Kasumi-1 (cell line): ENCODE measurements at regions not wholly inside any gene's neighbourhood (a gene's known extent, or its start where the extent isn't known, plus 50 kb on each side); places are given as distances from the start of the nearest gene placed in this dataset.
A peak's percentile ranks its signal among the peaks of the same experiment; 100 is the strongest.

Experiments
- DNase-seq, 2 experiments: peaks; one replicate each; lab custom pipeline; 2025; lab: John Stamatoyannopoulos, UW

DNA sequence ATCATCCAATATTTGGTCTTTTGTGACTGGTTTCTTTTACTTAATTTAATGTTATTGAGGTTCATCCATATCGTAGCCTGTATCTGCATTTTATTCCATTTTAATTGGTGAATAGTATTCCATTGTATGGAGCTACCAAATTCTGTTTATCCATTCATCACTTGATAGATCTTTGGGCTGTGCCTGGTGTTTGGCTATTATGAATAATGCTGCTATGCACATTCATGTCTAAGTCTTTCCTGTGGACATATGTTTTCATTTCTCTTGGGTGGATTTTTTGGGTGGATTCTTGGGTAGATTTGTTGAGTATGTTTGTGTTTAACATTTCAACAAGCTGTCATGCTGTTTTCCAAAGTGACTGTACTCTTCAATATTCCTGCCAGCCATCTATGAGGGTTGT is 52.5 kb upstream of the NEDD4L start:
- DNase-seq: no peak

- DNase-seq: no peak
These were observed 54.5 kb upstream of the NEDD4L start for GRCh38 chr18:57989536-57989935.

- no peak for DNase-seq
These were observed 59.4 kb upstream of the NEDD4L start for GRCh38 chr18:57984490-57985115.

- no peak for DNase-seq
These were observed 60.1 kb upstream of the NEDD4L start for GRCh38 chr18:57983965-57984364.

DNA sequence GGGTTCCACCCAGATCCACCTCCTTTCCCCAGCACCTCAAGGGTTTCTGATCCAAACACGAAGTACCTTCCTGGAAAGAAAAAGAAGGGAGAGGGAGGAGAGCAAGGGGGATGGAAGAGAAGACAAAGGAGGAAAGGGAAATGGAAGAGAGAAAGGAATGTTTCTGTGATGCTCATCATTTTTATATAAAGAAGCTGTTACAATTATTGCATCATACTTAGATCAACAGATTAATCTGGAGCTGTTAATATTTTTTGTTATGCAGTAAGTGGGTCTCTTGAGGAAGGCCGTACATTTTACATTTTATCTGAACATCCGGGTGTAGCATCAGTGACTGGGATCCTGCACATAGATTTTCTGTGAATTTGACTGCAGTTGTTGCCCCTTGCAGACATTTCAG is 60.6 kb upstream of the NEDD4L start:
- DNase-seq: no peak

- no peak for DNase-seq
These were observed 61.5 kb upstream of the NEDD4L start for GRCh38 chr18:57982372-57983021.

DNA sequence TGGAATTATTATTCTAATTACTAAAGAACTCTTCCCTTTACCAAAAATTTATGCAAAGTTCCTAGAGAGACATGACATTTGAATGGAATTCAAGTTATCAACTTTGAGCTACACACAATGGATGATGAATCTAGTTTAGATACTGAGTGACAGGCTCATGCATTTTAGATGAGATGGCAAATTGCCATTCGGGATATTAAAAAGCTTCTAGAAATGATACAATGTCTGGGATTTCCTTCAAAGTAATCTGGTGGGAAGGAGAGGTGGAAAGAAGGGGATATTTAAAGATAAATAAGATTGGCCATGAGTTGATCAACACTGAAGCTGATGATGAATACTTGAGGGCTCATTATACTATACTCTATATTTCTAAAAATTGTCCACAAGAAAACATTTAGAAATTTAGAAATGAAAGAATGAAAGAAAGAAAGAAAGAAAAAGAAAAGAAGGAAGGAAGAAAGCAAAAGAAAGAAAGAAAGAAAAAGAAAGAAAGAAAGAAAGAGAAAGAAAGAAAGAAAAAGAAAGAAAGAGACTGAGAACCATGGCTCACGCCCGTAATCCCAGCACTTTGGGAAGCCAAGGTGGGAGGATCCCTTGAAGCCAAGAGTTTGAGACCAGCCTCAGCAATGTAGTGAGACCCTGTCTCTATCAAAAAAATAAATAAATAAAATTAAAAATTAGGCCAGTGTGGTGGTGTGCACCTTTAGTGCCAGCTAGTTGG is 62.6 kb upstream of the NEDD4L start:
- no peak for DNase-seq

DNA sequence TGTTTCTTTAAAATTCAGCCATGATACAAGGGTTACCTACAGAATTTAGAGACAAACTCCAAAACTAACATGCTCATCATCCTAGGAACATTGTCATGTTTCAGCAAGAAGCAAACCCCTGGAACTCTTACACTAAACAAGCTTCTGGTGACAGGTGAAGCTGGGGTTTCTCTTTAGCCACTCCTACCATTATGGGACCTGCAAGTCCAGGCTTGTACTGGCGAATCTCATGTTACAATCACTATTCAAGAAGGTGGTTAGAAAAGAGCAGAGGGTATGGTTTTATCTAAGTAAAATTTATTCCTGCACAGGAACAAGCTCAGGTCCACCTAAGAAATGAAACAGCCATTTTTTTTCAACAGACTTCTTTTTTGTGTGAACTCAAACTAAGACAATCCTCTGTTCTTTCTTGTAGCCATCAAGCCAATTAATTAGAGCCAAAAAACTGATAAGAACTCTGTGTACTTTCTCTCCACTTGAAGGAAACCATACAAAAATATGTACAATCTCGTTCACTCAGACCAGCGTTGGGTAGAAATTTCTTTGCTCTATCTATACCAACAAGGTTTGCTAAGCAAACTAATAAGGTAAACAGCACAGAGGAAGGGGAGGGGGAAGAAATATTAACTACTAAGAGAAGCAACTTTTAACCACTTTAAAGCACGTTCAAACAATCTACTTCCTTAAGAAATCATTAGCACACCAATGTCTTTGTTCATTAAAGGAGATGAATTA is 63.3 kb upstream of the NEDD4L start:
- DNase-seq: no peak

DNA sequence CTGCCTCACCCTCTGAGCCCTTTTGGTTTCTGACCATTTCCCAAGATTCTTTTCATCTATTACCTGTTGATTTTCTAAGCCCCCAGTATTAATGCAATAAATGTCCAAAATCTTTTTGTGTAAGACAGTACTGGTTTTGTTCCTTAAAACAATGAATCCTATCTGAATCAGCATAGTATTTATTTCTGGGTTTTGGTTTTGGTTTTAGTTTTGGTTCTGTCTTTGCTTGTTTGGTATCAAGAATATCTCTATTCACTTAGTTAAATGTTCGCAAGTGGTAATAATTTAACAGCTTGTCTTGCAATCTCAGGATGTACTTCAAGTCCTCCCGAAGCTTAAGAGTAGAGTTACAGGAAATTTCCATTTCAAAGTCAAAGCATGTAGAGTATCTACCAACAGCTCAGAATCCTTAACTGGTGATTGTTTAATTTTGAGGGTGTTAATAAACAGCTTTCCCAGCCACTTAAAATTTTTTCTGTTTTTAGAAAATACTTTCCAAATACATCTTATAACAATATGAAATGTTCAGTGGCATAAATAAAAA is 67.7 kb upstream of the NEDD4L start:
- DNase-seq: no peak

DNA sequence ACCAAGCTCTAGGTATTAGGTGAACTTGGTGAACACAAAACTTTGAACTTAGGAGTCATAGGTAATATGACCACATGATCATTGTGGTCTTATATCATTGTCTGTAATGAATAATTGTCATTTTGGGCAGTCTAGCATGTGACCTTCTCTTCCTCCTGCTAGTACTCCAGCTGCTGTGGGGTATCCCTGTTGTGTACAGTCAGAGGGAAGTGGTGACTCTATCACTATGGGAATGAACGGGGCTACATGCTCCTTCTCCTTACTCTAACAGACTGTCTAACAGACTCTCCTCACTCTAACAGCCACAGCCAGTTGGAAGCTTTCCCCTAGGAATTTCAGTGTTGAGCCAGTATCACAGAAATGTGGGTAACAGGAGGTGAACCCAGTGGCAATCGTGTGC is 68.2 kb upstream of the NEDD4L start:
- no peak for DNase-seq

DNA sequence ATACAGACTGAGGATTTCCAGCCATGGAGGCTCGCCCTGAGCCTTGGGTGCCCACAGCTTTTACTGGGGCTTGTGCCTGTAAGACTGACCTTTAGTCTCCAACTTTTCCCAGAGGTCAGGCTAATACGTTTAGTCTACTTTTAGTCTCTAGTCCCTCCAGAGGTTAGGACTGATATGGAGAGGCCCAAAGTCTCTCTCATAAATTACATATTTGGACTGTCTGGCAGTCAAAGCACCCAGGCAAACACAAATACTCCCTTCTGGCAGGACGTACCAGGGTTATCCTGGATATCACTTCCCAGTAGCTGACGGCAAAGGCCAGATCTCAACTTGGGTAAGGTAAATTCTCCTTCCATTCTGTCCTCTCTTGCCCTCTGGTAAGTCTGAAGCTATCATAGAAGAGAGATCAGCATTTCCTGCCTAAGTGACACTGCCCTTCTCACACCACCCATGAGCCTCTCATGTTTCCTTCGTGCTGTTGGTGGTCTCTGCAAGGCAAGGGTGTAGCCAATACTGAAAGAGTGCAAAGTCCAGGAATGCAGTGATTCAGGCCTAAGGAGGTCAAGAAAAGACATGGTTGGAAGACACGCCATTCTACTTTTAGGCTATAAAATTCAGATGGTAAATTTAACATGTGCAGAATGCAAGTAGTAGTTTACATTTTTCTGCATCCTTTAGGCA is 69.3 kb upstream of the NEDD4L start:
- DNase-seq: no peak

DNA sequence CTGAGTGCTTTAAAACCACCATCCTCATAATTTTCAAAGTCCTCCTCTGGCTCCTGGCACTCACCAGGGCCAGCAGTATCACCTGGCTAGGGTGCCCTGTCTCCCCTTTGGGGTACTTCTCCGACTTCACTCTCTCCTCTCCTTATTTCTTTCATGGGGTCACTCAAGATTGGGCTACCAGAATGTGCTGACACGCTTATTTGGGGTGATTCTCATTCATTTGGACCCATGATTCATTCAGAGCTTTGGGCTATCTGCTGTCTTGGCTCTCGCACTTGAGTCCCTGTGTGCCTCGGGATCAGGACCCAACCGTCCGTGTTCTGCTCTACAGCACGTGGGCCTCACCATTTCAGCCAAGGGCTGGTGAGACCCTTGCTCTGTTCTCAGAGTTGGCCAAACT is 70.1 kb upstream of the NEDD4L start:
- no peak for DNase-seq

GRCh38 chr18:57970356-57971095 is 73.5 kb upstream of the NEDD4L start:
- DNase-seq: no peak

GRCh38 chr18:57969824-57970223 is 74.2 kb upstream of the NEDD4L start:
- DNase-seq: no peak

DNA sequence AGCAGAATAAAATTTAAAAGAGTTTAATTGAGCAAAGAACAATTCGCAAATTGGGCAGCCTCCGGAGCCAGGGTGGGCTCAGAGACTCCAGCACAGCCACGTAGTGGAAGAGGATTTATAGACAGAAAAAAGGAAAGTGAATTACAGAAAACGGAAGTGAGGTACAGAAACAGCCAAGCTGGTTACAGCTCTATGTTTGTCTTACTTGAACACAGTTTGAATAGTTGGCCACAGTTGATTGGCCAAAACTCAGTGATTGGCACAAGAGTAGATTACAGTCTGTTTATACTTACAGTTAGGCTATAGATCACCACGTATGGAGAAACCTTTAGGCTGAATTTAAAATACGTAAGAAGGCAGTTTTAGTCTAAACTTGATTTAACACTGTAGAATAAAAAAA is 78.8 kb upstream of the NEDD4L start:
- no peak for DNase-seq

DNA sequence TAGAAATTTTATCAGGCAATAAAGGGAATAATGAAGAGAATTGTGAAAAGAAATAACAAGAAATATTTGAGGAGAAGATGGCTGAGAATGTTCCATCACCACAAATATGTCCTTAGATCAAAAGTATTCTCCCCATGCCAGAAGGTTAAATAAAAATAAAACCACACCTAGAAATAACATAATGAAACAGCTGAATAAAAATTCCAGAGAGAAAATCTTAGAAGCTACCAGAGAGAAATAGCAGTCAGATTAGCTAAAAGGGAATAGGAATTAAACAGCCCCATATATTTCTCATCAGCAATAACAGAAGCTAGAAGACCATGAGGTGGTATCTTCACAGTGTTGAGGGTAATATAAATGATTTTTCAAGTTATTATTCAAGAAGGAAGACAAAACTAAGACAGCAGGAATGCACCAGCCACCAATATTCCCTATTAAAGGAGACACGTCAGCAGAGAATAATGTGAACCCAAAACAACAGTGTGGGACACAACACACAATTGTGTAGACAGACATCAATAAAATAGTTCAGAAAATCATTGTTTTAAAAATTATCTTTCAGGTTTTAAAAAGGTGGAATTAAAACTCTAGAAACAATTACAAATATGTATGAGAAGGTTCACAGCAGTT is 82.0 kb upstream of the NEDD4L start:
- no peak for DNase-seq

DNA sequence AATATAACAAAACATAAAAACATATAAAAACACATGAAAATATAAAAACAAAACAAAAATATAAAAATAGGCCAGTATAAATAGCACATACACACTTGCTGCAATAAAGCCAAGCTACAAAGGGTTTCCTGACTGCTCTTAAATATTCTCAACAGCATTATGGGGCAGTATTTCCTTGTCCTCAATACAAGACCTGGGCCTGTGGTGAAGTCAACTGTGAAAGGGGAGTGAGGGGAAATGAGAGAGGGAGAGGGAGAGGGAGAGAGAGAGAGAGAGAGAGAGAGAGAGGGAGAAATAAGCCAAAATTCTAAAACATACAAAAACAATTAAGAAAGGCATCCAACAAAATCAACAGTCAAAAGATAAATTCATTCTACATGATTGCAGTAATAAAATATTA is 82.6 kb upstream of the NEDD4L start:
- DNase-seq: no peak

- DNase-seq: peak; percentile 64 to 70
These were observed 84.7 kb upstream of the NEDD4L start for GRCh38 chr18:57959278-57959677.

DNA sequence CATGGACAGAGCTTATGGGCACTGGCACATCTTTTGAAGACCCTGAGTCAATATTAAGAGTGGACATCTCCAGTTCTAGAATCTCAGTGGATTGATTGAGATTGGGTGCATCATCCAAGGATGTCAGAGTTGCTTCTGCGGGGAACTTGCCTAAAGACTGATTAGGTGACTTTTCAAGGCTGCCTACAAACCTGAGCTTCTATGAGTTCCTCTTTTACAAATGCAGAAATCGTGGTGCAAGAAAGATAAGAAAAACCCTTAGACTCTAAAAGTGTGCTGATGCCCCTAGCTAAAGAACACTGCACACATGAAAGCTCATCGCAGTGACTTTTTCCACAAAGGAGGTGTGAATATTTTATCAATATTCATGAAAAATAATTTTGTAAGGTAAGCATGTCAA is 86.8 kb upstream of the NEDD4L start:
- peak; percentile 2 to 7 for DNase-seq

DNA sequence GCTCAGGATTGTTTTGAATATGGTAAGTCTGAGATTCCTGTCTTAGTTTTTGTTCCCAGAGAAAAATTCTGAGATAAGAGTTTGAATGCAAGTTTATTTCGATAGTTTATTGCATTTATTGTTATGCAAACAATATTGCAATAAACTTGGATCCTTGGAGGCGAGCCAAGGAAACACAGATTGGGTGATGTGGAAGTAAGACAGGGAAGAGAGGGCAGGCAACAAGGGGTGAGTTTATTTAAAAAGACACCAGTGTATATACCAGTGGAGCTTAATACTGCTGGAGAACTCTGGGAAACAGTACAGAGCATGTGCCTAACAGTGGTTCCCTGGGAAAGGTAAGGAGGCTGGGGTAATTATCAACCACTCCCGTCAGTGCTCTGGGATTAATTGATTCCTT is 87.5 kb upstream of the NEDD4L start:
- no peak for DNase-seq

GRCh38 chr18:57954935-57955334 is 89.1 kb upstream of the NEDD4L start:
- no peak for DNase-seq
